ENCODE measurements at regions not wholly inside any gene's neighbourhood (a gene's known extent, or its start where the extent isn't known, plus 50 kb on each side); places are given as distances from the start of the nearest gene placed in this dataset.

DNA sequence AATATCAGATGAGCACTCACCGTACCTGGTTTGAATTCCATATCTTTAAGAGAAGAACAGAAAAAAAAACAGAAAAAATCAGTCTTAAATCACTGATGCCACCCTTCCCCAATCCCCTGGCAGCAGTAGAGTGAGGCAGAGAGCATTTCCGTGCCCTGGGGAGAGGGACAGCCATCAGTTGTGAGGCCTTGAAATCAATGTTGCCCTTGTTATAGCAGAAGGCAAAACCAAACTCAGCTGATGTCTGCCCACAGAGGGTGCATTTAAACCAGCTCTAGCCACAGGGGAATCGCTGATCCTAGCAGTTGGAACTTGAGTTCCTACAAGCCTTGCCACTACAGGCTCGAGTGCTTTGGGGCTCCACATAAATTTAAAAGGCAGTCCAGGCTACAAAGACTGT, 338.5 kb upstream of the FMR1 start:
- TF ChIP-seq, protein P1, sequence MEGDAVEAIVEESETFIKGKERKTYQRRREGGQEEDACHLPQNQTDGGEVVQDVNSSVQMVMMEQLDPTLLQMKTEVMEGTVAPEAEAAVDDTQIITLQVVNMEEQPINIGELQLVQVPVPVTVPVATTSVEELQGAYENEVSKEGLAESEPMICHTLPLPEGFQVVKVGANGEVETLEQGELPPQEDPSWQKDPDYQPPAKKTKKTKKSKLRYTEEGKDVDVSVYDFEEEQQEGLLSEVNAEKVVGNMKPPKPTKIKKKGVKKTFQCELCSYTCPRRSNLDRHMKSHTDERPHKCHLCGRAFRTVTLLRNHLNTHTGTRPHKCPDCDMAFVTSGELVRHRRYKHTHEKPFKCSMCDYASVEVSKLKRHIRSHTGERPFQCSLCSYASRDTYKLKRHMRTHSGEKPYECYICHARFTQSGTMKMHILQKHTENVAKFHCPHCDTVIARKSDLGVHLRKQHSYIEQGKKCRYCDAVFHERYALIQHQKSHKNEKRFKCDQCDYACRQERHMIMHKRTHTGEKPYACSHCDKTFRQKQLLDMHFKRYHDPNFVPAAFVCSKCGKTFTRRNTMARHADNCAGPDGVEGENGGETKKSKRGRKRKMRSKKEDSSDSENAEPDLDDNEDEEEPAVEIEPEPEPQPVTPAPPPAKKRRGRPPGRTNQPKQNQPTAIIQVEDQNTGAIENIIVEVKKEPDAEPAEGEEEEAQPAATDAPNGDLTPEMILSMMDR (IDR thresholded peaks at IDR 0.05; ENCODE audit: insufficient read depth, low read depth, low read length, missing control alignments) = no peak
- H3K4me3 ChIP-seq (ENCODE audit: low read length) = no peak overlapping the region
- no peak for DNase-seq (ENCODE audit: low read depth)

DNA sequence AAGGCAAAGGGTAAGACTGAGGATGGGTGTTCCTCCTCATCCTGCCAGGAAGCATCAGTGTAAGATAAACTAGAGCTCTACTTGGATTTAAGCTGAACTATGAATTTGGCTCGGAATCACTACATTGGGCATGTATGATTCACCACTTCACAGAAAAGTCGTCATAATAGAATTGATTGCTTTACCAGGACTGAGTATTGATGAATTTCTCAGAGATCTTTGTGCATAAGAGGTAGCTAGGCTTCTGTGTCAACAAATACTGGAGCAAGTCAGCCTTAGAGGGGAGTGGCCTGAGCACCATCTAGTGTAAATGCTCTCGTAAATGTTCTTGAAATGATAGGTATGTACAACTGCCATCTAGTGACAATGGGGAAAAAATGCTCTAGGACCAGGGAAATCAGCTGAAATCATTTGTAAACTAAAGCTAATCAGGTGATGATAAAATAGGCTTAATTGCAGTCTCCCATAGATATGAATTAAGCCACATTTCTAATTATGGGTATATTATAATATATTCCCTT, 309.5 kb upstream of the FMR1 start:
- DNase-seq (ENCODE audit: low read depth) = peak; percentile 0
- H3K4me3 ChIP-seq (ENCODE audit: low read length) = no peak overlapping the region
- TF ChIP-seq, protein P1 (IDR thresholded peaks at IDR 0.05; ENCODE audit: insufficient read depth, low read depth, low read length, missing control alignments) = no peak

DNA sequence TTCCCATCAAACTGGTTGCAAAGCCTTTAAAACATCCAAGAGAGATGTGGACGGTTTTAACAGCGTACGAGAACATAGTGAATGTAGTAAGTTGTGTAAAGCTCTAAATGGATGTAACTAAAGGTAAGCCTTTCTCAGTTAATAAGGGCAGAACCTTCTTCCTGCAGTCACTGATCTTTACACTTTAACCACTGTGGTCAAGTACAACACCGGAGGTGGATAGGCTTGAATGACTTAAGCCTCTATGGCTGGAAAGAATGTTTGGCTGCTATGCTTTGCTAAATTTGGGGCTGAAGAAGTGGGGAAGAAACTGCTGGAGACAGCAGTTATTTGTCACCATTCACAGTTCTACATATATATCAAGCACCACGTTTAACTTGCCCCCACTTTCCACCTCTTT, 285.1 kb upstream of the FMR1 start:
- DNase-seq (ENCODE audit: low read depth) = no peak
- H3K4me3 ChIP-seq (ENCODE audit: low read length) = no peak overlapping the region
- TF ChIP-seq, protein P1 (IDR thresholded peaks at IDR 0.05; ENCODE audit: insufficient read depth, low read depth, low read length, missing control alignments) = no peak

DNA sequence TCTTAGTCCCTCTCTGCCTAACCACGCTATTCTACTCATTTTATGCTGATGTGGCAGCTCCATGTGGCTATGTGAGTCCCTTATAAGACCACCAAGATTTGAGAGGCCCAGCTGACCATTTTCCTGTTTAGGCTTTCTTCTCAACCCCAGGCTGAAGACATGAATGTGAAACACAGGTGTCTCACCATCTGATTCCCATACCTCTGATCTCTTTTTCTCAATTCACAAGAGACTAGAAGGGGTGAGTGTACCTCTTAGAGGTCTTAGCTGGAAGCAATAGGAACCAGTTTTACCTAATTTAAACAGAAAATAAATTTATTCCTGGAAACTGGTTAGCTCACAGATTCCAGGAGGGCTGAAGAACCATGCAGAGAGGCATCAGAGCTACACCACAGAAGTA, 276.5 kb upstream of the FMR1 start:
- TF ChIP-seq, protein P1 (IDR thresholded peaks at IDR 0.05; ENCODE audit: insufficient read depth, low read depth, low read length, missing control alignments) = no peak
- DNase-seq (ENCODE audit: low read depth) = no peak
- no peak overlapping the region for H3K4me3 ChIP-seq (ENCODE audit: low read length)

DNA sequence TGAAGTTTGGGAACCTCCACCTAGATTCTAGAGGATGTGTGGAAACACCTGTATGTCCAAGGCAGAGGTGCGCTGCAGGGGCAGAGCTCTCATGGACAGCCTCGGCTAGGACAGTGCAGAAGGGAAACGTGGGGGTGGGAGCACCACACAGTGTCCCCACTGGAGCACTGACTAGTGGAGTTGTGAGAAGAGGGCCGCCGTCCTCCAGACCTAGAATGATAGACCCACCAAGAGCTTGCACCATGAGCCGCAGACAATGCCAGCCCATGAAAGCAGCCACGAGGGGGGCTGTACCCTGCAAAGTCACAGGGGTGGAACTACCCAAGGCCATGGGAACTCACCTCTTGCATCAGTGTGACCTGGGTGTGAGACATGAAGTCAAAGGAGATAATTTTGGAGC, 274.5 kb upstream of the FMR1 start:
- DNase-seq (ENCODE audit: low read depth) = no peak
- TF ChIP-seq, protein P1 (IDR thresholded peaks at IDR 0.05; ENCODE audit: insufficient read depth, low read depth, low read length, missing control alignments) = no peak
- no peak overlapping the region for H3K4me3 ChIP-seq (ENCODE audit: low read length)

DNA sequence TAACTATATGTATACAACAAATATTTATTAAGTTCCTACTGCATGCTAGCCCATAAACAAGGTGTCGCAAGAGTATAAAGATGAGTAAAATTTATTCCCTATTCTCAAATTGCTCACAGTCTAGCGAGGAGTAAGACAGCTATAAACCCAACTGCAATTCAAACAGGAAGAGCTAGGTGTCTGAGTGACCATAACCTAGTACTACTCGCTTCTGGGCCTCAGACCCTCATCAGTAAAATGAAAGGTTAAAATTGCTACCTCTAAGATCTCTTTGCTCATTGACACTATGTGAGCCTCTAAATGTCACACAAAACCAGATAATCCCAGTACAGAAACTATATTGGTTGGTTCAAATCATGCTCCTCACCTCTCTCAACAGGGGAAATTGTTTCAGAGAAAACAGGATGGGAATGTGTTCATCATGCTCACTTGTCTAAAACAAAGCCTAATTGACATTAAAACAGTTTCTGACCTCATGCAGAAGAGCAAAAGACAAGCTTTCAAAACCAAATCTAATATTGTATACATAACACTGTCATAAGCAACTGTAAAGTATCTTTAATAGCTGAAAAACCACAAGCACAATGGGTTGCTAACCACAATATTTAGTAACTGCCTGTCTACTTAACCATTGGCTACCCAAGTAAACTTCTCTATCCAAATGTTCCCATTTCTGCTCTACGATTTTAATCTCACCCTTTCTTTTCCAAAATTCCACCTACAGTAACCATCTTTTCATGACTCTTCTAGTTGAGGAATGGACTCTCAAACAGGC, 264.6 kb upstream of the FMR1 start:
- H3K4me3 ChIP-seq (ENCODE audit: low read length) = no peak overlapping the region
- DNase-seq (ENCODE audit: low read depth) = no peak
- TF ChIP-seq, protein P1 (IDR thresholded peaks at IDR 0.05; ENCODE audit: insufficient read depth, low read depth, low read length, missing control alignments) = no peak

DNA sequence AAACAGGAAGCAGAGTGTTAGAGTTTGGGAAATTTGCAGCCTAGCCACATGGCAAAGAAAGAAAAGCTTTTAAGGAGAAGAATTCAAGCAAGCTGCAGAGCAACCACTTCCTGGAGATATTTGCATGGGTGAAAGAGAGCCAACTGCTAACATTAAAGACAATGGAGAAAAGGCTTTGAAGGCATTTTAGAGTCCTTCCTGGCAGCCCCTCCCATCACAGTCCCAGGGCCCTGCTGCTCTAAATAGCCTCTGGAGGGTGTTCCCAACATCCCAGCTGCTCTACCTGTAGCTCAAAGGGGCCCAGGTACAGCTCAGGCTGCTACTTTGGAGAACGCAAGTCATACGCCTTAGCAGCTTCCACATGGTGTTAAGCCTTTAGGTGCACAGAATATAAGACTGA, 235.9 kb upstream of the FMR1 start:
- TF ChIP-seq, protein P1 (IDR thresholded peaks at IDR 0.05; ENCODE audit: insufficient read depth, low read depth, low read length, missing control alignments) = no peak
- DNase-seq (ENCODE audit: low read depth) = no peak
- no peak overlapping the region for H3K4me3 ChIP-seq (ENCODE audit: low read length)

All from epithelial cell of esophagus (primary cell).